ENCODE measurements at regions not wholly inside any gene's neighbourhood (a gene's known extent, or its start where the extent isn't known, plus 50 kb on each side); places are given as distances from the start of the nearest gene placed in this dataset.
"Not testable (repeated sequence)": the region's sequence is repeated elsewhere in the genome, so short reads cannot be mapped to it uniquely, and the experiment has no call there.

- no peaks in the 10 kb centered on the region for H3K4me1 ChIP-seq (ENCODE audit: insufficient read depth, low read length)
- H3K36me3 ChIP-seq (ENCODE audit: insufficient read depth, low read length): no peaks in the 10 kb centered on the region
- no peaks in the 10 kb centered on the region for H3K9me3 ChIP-seq (ENCODE audit: control insufficient read depth, insufficient read depth, low read length)
- H3K9ac ChIP-seq (ENCODE audit: low read depth, low read length): no peak overlapping the region
Observed at GRCh38 chr11:96978751-96979150, 588.9 kb downstream of the JRKL start.

GRCh38 chr11:96986516-96986915 is 596.7 kb downstream of the JRKL start:
- H3K36me3 ChIP-seq (ENCODE audit: insufficient read depth, low read length): no peaks in the 10 kb centered on the region
- no peaks in the 10 kb centered on the region for H3K4me1 ChIP-seq (ENCODE audit: insufficient read depth, low read length)
- H3K9me3 ChIP-seq (ENCODE audit: control insufficient read depth, insufficient read depth, low read length): no peaks in the 10 kb centered on the region
- no peak overlapping the region for H3K9ac ChIP-seq (ENCODE audit: low read depth, low read length)

GRCh38 chr11:96990914-96991313 is 601.1 kb downstream of the JRKL start:
- no peaks in the 10 kb centered on the region for H3K9me3 ChIP-seq (ENCODE audit: control insufficient read depth, insufficient read depth, low read length)
- H3K36me3 ChIP-seq (ENCODE audit: insufficient read depth, low read length): no peaks in the 10 kb centered on the region
- H3K4me1 ChIP-seq (ENCODE audit: insufficient read depth, low read length): no peaks in the 10 kb centered on the region
- no peak overlapping the region for H3K9ac ChIP-seq (ENCODE audit: low read depth, low read length)

DNA sequence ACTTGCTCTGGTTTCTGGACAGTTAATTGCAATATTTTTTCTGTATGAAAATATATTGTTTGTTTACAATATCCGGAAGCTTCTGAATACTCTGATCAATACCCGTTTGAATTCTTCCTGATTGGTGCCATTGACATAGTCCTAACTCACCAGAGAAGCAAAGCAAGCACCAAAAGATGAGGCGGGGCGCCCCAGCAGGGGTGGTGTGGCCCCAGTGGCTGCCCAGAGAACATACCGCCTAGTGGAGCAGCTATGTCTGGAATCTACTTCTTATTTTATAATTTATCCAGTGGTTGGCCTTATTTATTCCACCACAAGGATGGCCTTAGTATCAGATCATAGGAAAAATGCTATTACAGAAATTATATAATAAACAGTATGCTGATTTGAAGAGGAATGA is 610.7 kb downstream of the JRKL start:
- H3K9ac ChIP-seq (ENCODE audit: low read depth, low read length): no peak overlapping the region
- H3K9me3 ChIP-seq (ENCODE audit: control insufficient read depth, insufficient read depth, low read length): no peaks in the 10 kb centered on the region

GRCh38 chr11:97007283-97007682 is 617.5 kb downstream of the JRKL start:
- no peaks in the 10 kb centered on the region for H3K36me3 ChIP-seq (ENCODE audit: insufficient read depth, low read length)
- H3K4me1 ChIP-seq (ENCODE audit: insufficient read depth, low read length): 0 out of 2 replicates have a peak, but pooled peaks cover 3% of the 10 kb centered on the region
- H3K9me3 ChIP-seq (ENCODE audit: control insufficient read depth, insufficient read depth, low read length): no peaks in the 10 kb centered on the region
- no peak overlapping the region for H3K9ac ChIP-seq (ENCODE audit: low read depth, low read length)

More for the DNA sequence above, 610.7 kb downstream of the JRKL start:
- Histone ChIP-seq H3K4me1 (ENCODE audit: insufficient read depth, low read length) (no peaks in the 10 kb centered on the region), H3K36me3 (ENCODE audit: insufficient read depth, low read length) (no peaks in the 10 kb centered on the region)

- 0 out of 2 replicates have a peak, but pooled peaks cover 3% of the 10 kb centered on the region for H3K4me1 ChIP-seq (ENCODE audit: insufficient read depth, low read length)
- H3K9ac ChIP-seq (ENCODE audit: low read depth, low read length): no peak overlapping the region
Observed at GRCh38 chr11:97009613-97010012, 619.8 kb downstream of the JRKL start.

GRCh38 chr11:97010997-97011396 is 621.2 kb downstream of the JRKL start:
- H3K9ac ChIP-seq (ENCODE audit: low read depth, low read length); H3K4me1 ChIP-seq (ENCODE audit: insufficient read depth, low read length); H3K9me3 ChIP-seq (ENCODE audit: control insufficient read depth, insufficient read depth, low read length); H3K36me3 ChIP-seq (ENCODE audit: insufficient read depth, low read length): not testable (repeated sequence)

More at GRCh38 chr11:97009613-97010012, 619.8 kb downstream of the JRKL start:
- Histone ChIP-seq H3K36me3 (ENCODE audit: insufficient read depth, low read length) (no peaks in the 10 kb centered on the region), H3K9me3 (ENCODE audit: control insufficient read depth, insufficient read depth, low read length) (no peaks in the 10 kb centered on the region; the same call in 1 of the 2 replicates)

DNA sequence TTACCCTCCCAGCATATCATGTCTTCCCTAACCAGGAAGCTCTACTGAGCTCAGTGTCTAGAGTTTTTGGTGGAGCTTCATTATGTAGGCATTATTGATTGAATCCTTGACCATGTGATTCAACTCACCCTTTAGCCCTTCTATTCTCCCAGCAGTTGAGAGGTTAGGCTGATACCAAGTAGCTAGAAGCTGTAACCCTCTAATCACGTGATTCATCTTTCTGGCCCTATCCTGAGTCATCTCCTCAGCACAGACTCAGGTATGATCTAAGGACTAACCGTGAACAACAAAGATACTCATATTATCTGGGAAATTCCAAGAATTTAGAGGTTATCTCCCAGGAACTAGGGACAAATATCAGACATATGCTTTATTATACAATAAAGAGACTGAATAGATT is 625.5 kb downstream of the JRKL start:
- no peak overlapping the region for H3K9ac ChIP-seq (ENCODE audit: low read depth, low read length)
- no peaks in the 10 kb centered on the region for H3K4me1 ChIP-seq (ENCODE audit: insufficient read depth, low read length)
- no peaks in the 10 kb centered on the region; the same call in 1 of the 2 replicates for H3K36me3 ChIP-seq (ENCODE audit: insufficient read depth, low read length)
- H3K9me3 ChIP-seq (ENCODE audit: control insufficient read depth, insufficient read depth, low read length): no peaks in the 10 kb centered on the region; the same call in 1 of the 2 replicates

GRCh38 chr11:97019305-97019704 is 629.5 kb downstream of the JRKL start:
- Histone ChIP-seq H3K9ac (ENCODE audit: low read depth, low read length) (no peak overlapping the region), H3K9me3 (ENCODE audit: control insufficient read depth, insufficient read depth, low read length) (no peaks in the 10 kb centered on the region; the same call in 1 of the 2 replicates), H3K36me3 (ENCODE audit: insufficient read depth, low read length) (no peaks in the 10 kb centered on the region; the same call in 1 of the 2 replicates), H3K4me1 (ENCODE audit: insufficient read depth, low read length) (no peaks in the 10 kb centered on the region)

DNA sequence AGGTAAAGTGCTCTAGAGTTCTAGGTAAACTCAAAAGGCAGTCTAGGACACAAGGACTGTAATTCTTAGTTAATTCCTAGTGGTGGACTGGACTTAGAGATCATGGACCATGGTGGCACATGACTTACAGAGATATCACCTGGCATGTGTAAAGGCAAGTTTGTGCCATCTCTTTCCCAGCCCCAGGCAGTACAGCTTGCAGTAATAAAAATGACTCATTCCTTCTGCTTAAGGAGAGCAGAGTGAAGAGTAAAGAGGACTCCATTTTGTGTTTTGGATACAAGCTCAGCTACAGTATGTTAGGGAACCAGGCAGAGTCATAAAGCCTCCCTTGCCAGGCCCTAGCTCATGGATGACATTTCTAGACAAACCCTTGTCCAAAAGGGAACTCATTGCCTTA is 629.9 kb downstream of the JRKL start:
- no peaks in the 10 kb centered on the region; the same call in 1 of the 2 replicates for H3K36me3 ChIP-seq (ENCODE audit: insufficient read depth, low read length)
- no peak overlapping the region for H3K9ac ChIP-seq (ENCODE audit: low read depth, low read length)
- no peaks in the 10 kb centered on the region for H3K4me1 ChIP-seq (ENCODE audit: insufficient read depth, low read length)
- no peaks in the 10 kb centered on the region for H3K9me3 ChIP-seq (ENCODE audit: control insufficient read depth, insufficient read depth, low read length)

DNA sequence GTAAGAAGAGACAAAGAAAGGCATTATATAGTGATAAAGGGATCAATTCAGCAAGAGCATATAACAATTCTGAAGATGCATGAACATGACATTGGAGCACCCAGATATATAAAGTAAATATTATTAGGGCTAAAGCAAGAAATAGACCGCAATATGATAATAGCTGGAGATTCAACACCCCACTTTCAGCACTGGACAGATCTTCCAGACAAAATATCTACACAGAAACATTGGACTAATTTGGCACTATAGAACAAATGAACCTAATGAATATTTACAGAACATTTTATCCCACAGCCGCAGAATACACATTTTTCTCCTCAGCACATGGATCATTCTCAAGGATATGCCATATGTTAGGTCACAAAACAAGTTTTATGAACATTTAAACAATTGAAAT is 633.1 kb downstream of the JRKL start:
- no peaks in the 10 kb centered on the region; the same call in 1 of the 2 replicates for H3K36me3 ChIP-seq (ENCODE audit: insufficient read depth, low read length)
- H3K4me1 ChIP-seq (ENCODE audit: insufficient read depth, low read length): no peaks in the 10 kb centered on the region
- H3K9me3 ChIP-seq (ENCODE audit: control insufficient read depth, insufficient read depth, low read length): no peaks in the 10 kb centered on the region
- H3K9ac ChIP-seq (ENCODE audit: low read depth, low read length): no peak overlapping the region

DNA sequence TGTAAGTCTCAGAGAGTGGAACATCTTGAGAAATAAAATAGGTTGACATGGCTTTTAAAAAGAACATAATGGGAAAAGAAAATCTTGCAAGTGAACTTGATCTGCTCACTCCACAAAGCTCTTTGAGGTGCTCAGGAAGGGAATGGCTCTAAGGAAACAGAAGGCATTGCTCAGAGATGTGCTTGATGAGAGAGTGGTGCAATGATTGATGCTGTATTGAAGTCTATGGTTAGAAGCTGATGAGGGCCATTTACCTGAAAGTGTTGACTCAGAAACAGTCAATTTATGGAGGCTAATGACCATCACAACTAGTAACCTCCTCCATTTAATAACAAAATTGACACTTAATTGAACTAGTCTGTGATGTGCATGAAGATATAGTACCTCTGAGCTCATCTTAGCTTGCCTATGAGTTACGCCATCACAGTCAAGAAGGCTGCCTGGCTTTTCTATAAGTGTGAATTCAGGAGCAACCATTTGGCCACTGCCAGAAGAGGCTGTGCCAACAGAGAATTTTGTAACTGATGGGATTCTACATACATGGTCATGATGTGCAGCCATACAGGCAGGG is 639.1 kb downstream of the JRKL start:
- H3K9me3 ChIP-seq (ENCODE audit: control insufficient read depth, insufficient read depth, low read length): no peaks in the 10 kb centered on the region
- H3K9ac ChIP-seq (ENCODE audit: low read depth, low read length): no peak overlapping the region
- peaks cover 3% of the 10 kb centered on the region; the same call in 1 of the 2 replicates for H3K4me1 ChIP-seq (ENCODE audit: insufficient read depth, low read length)
- H3K36me3 ChIP-seq (ENCODE audit: insufficient read depth, low read length): no peaks in the 10 kb centered on the region

- no peaks in the 10 kb centered on the region for H3K9me3 ChIP-seq (ENCODE audit: control insufficient read depth, insufficient read depth, low read length)
- H3K36me3 ChIP-seq (ENCODE audit: insufficient read depth, low read length): no peaks in the 10 kb centered on the region
- no peak overlapping the region for H3K9ac ChIP-seq (ENCODE audit: low read depth, low read length)
Observed at GRCh38 chr11:97033178-97033577, 643.4 kb downstream of the JRKL start.

DNA sequence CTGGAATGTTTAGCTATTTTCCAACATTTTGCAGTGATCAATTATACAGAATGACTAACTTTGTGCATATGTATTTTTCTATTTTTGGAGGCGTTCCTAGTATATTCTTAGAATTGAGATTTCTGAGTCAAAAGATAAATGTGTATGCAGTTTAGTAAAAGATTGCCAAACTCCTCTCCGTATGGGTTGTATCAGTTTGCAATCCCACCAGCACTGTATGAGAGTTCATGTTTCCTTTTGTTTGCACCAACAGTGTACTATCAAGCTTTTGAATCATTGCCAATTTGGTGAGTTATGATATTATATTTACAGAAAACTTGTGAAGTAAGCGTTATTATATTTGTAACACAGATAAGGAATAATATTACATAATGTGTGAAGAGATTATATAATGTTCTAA is 658.7 kb downstream of the JRKL start:
- Histone ChIP-seq H3K4me1 (ENCODE audit: insufficient read depth, low read length) (no peaks in the 10 kb centered on the region), H3K36me3 (ENCODE audit: insufficient read depth, low read length) (no peaks in the 10 kb centered on the region), H3K9me3 (ENCODE audit: control insufficient read depth, insufficient read depth, low read length) (peaks cover 5% of the 10 kb centered on the region), H3K9ac (ENCODE audit: low read depth, low read length) (no peak overlapping the region)

More at GRCh38 chr11:97033178-97033577, 643.4 kb downstream of the JRKL start:
- peaks cover 5% of the 10 kb centered on the region; the same call in 1 of the 2 replicates for H3K4me1 ChIP-seq (ENCODE audit: insufficient read depth, low read length)

DNA sequence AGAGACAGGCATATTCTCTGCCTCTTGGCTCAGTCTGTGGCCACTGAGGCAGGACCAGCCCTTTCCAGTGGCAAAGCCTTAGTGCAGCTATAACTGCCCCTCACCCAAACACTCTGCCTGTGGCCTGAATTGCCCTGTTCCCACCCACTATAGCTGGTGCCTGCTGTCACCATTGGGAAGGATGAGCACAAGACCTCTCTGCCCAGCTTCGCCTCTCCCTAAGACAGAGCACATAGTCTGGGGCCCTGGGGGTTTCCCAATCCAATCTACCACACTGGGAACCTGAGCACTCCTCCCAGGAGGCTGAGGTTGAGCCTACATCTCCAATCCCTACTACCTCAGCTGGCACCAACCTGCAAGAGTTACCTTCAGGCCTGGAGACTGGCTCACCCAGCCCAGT is 670.4 kb downstream of the JRKL start:
- Histone ChIP-seq H3K4me1 (ENCODE audit: insufficient read depth, low read length) (no peaks in the 10 kb centered on the region), H3K36me3 (ENCODE audit: insufficient read depth, low read length) (no peaks in the 10 kb centered on the region), H3K9ac (ENCODE audit: low read depth, low read length) (no peak overlapping the region), H3K9me3 (ENCODE audit: control insufficient read depth, insufficient read depth, low read length) (no peaks in the 10 kb centered on the region)
